Mammary epithelial cell (primary cell): ENCODE measurements at regions not wholly inside any gene's neighbourhood (a gene's known extent, or its start where the extent isn't known, plus 50 kb on each side); places are given as distances from the start of the nearest gene placed in this dataset.

ENCODE experiments used
- CTCF ChIP-seq, 2 donors: IDR thresholded peaks in 1 of 2; conservative IDR thresholded peaks in 1 of 2; 2 replicates each; pipeline ENCODE4 v1.5.1; 2011 to 2012; ENCODE audit warnings: inconsistent platforms in 2 of 2, low read length in 2 of 2, mild to moderate bottlenecking in 2 of 2, control low read depth in 1 of 2, low read depth in 1 of 2; ENCODE audit not compliant: insufficient read depth in 1 of 2; ENCODE audit errors: extremely low read depth in 1 of 2
- EZH2 ChIP-seq: IDR thresholded peaks from 2 replicates; pipeline ENCODE4 v1.6.1; 2012; ENCODE audit warnings: low read length, inconsistent platforms, borderline replicate concordance

DNA sequence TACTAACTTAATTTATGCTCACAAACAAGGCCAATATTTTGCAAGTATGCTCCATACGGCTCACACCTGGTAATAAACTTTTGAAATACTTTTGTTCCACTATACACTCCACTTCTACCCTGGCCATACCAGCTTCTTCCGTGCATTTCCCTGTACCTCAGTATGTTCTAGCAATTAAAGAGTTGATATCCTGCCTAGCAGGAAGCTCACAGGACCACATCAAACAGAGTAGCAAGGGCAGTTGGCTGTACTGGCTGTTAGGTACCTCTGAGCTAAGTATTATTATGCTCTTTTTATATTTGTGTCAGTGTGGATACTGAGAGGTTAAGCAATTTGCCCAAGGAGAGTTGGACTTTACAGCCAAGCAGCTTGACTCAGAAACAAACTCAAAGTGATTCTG lies 257.7 kb downstream of the SLITRK6 start:
- TF ChIP-seq CTCF (conservative IDR thresholded peaks at IDR 0.05 in 1 of 2, IDR thresholded peaks at IDR 0.05 in 1 of 2; ENCODE audit: extremely low read depth in 1 of 2, insufficient read depth in 1 of 2, low read depth in 1 of 2, low read length in 2 of 2): no peak
- TF ChIP-seq EZH2: no peak
